ENCODE measurements at regions not wholly inside any gene's neighbourhood (a gene's known extent, or its start where the extent isn't known, plus 50 kb on each side); places are given as distances from the start of the nearest gene placed in this dataset.
"Not testable (repeated sequence)": the region's sequence is repeated elsewhere in the genome, so short reads cannot be mapped to it uniquely, and the experiment has no call there.

DNA sequence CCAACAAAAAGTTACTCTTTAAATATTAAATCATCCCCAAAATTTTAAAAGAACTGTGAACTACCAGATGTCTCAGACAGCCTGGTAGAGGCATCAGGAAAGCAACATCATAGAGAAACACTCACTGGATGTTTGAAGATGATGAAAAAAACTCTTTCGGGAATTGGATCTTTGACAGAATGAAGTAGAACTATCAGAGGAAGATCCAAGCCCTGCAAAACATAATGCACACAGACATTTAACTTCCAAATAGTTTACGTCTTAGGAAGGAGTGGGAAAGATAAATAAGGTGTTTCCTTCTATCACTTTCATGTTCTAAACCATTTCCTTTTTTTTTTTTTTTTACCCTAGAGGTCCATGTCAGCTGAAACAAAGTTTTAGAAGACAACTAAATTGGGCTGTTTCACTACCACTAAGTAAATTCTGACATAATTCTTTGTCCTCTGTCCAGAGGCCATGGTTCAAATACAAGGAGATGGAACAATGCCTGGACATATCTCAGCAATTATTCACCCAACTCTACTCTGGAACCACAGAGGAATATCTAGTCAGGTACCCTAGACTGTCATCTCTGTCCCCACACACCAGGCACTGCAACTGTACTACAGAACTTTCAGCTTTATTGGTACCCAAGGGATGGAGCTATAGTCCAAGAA lies 217.7 kb upstream of the INTU start:
- POLR2A ChIA-PET, result no interaction called here
- CTCF ChIA-PET, result no interaction called here

GRCh38 chr4:127416115-127416514 lies 216.6 kb upstream of the INTU start:
- CTCF ChIA-PET, result no interaction called here
- POLR2A ChIA-PET, result no interaction called here

GRCh38 chr4:127417885-127418535 lies 214.7 kb upstream of the INTU start:
- CTCF ChIA-PET, result no interaction called here
- POLR2A ChIA-PET, result no interaction called here

- CTCF ChIA-PET, result interaction anchor here (0.5 kb wide), 1 partner anchor 503 kb away, joined by 3 read pairs; no protein-coding TSS in a partner anchor
- POLR2A ChIA-PET, result no interaction called here
Observed at GRCh38 chr4:127419431-127419830, 213.3 kb upstream of the INTU start.

GRCh38 chr4:127421437-127421836 lies 211.3 kb upstream of the INTU start:
- ChIA-PET CTCF (no interaction called here), POLR2A (no interaction called here)

DNA sequence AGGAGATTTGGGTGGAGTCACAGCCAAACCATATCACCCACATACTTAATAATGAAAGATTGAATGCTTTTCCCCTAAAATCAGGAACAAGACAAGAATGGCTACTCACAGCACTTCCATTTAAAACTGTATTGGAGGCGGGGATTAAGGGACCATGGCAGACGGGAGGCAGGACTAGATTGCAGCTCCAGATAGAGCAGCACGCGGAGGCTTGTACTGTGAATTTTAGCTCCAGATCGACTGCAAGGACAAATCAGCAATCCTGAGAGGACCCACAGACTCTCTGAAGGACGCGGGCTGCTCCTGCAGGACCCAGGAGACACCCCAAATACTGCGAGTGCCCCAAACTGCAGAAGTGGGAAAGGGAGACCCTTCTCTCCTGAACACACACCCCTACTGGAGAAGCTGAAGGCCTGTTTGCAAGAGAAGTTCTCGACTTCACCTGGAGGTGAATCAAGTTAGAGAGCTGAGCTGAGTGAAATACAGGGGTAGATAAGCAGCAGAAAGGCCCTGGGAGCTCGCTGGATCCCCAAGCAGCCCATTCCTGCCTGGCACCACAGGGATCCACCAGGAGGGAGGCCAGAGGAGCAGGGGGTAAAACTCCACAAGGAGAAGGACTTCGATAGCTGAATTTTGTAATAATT lies 207.4 kb upstream of the INTU start:
- ChIA-PET POLR2A (no interaction called here), CTCF (no interaction called here)

- CTCF ChIA-PET, result no interaction called here
- POLR2A ChIA-PET, result no interaction called here
Observed at GRCh38 chr4:127425851-127426250, 206.9 kb upstream of the INTU start.

GRCh38 chr4:127441571-127441970 lies 191.2 kb upstream of the INTU start:
- CTCF ChIA-PET, result no interaction called here

DNA sequence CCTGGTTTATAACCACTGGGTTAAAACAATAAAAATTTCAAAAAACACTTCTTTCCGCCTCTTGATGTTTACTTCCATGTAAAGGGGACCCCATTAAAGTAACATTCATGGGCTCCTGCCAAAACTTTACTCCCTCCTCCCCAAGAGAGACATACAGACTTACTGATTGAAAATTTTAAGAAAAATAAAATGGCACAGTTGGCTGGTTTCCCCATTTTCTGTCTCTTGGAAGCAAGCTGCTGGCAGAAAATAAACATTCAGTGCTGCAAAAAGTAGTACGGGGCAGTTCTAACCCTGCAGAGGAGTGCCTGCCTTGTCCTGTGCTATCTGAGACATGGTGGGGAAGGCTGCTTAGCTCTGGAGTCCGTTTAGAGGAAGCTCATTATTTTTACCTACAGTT lies 187.3 kb upstream of the INTU start:
- ChIA-PET CTCF (no interaction called here), POLR2A (no interaction called here)

More at GRCh38 chr4:127441571-127441970, 191.2 kb upstream of the INTU start:
- POLR2A ChIA-PET, result no interaction called here

DNA sequence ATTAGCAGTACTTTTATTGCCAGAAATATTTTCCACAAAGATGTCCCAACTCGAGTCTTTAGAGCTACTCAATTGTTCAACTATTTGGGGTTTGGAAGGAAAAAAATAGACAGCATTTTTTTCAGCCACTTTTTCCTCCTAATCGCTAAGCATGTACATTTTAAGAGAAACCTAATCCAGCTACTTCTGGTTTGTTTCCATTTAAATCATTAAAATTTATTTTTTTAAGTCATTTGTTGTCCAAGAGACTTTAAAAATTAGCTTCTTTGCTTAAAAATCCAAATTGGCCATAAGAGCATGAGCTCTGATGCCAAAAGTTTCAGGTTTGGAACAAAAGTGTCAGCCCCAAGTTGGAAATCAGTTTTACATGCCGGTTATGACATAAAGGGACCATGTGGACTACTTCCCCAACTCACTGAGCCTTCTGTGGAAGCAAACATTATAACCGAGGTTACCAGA lies 186.3 kb upstream of the INTU start:
- POLR2A ChIA-PET, result no interaction called here
- CTCF ChIA-PET, result interaction anchor here (0.6 kb wide), 1 partner anchor 336 kb away, joined by 4 read pairs; the partner anchor contains the start of gene HSPA4L

- ChIA-PET CTCF (no interaction called here), POLR2A (no interaction called here)
Observed at GRCh38 chr4:127448986-127449385, 183.8 kb upstream of the INTU start.

- POLR2A ChIA-PET, result no interaction called here
- CTCF ChIA-PET, result no interaction called here
Observed at GRCh38 chr4:127449449-127449848, 183.3 kb upstream of the INTU start.

GRCh38 chr4:127450276-127450675 lies 182.5 kb upstream of the INTU start:
- ChIA-PET CTCF (no interaction called here), POLR2A (no interaction called here)

GRCh38 chr4:127463883-127464282 lies 168.9 kb upstream of the INTU start:
- ChIA-PET POLR2A (no interaction called here), CTCF (no interaction called here)

- CTCF ChIA-PET, result no interaction called here
- POLR2A ChIA-PET, result no interaction called here
Observed at GRCh38 chr4:127469542-127469941, 163.2 kb upstream of the INTU start.

- POLR2A ChIA-PET, result no interaction called here
- CTCF ChIA-PET, result interaction anchor here (0.8 kb wide), 1 partner anchor 363 kb away, joined by 3 read pairs; no protein-coding TSS in a partner anchor
Observed at GRCh38 chr4:127469959-127470809, 162.6 kb upstream of the INTU start.

DNA sequence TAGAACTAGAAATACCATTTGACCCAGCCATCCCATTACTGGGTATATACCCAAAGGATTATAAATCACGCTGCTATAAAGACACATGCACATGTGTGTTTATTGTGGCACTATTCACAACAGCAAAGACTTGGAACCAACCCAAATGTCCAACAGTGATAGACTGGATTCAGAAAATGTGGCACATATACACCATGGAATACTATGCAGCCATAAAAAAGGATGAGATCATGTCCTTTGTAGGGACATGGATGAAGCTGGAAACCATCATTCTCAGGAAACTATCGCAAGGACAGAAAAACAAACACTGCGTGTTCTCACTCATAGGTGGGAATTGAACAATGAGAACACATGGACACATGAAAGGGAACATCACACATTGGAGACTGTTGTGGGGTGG lies 154.5 kb upstream of the INTU start:
- CTCF ChIA-PET, result interaction anchor here (0.7 kb wide), 1 partner anchor 520 kb away, joined by 4 read pairs; no protein-coding TSS in a partner anchor
- POLR2A ChIA-PET, result not testable (repeated sequence)

GRCh38 chr4:127479031-127479622 lies 153.6 kb upstream of the INTU start:
- CTCF ChIA-PET, result no interaction called here
- POLR2A ChIA-PET, result no interaction called here

GRCh38 chr4:127482049-127482448 lies 150.7 kb upstream of the INTU start:
- ChIA-PET CTCF (no interaction called here), POLR2A (no interaction called here)

DNA sequence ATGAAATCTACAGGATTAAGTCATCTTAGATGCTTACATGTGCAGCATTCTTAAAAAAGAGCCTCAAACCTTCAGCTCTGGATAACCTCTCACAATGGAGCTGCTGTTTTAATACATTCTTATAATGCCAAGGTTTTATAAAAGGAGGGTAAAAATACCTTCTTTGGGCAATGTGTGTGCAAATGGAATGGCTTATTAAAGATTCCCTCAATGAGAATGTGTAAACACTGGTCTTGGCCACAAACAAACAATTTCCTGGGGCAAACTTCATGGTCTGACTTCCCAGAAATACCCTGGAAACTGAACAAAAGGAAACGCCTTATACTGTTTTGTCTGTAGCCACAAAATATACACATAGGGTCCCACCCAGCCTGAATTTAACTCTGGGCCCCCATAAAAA lies 148.6 kb upstream of the INTU start:
- POLR2A ChIA-PET, result no interaction called here
- CTCF ChIA-PET, result no interaction called here

All from activated CD8-positive, alpha-beta memory T cell treated with anti-CD3 and anti-CD28 coated beads for 36 hours (primary cell).